CD4-positive, CD25-positive, alpha-beta regulatory T cell (primary cell): ENCODE measurements at regions not wholly inside any gene's neighbourhood (a gene's known extent, or its start where the extent isn't known, plus 50 kb on each side); places are given as distances from the start of the nearest gene placed in this dataset.
"Not testable (repeated sequence)": the region's sequence is repeated elsewhere in the genome, so short reads cannot be mapped to it uniquely, and the experiment has no call there.

ENCODE experiments used
- ATAC-seq, 2 donors: fragments of 150-1000 bp; cut with Tn5 transposase; one replicate each; pipeline ENCODE4 v1.10.0; 2021; ENCODE audit warnings: low read depth in 2 of 2, moderate number of reproducible peaks in 2 of 2, moderate library complexity in 1 of 2
- DNase-seq, 3 donors: peaks; one replicate each; pipeline versions ENCODE4 v3.0.0 to v3.0.0-alpha.2; 2012 to 2022; ENCODE audit warnings: mixed read lengths in 1 of 3
- H3K27ac ChIP-seq: one replicate; pipeline ENCODE4 v1.7.0; 2013; ENCODE audit warnings: mild to moderate bottlenecking, low read length; ENCODE audit not compliant: insufficient read depth, poor library complexity, severe bottlenecking
- H3K27me3 ChIP-seq: one replicate; pipeline ENCODE4 v1.7.0; 2013; ENCODE audit warnings: low read length; ENCODE audit not compliant: control insufficient read depth, insufficient read depth
- H3K36me3 ChIP-seq: one replicate; pipeline ENCODE4 v1.7.0; 2013; ENCODE audit warnings: mild to moderate bottlenecking, low read length, moderate library complexity; ENCODE audit not compliant: control insufficient read depth, insufficient read depth
- H3K4me1 ChIP-seq: 2 replicates; pipeline ENCODE4 v1.7.0; 2013; ENCODE audit warnings: mild to moderate bottlenecking, low read length; ENCODE audit not compliant: insufficient read depth, control insufficient read depth, poor library complexity, severe bottlenecking
- H3K4me3 ChIP-seq: one replicate; pipeline ENCODE4 v1.7.0; 2013; ENCODE audit warnings: low read depth, mild to moderate bottlenecking, low read length, moderate library complexity
- H3K9me3 ChIP-seq, 2 experiments: 1 replicate in 1 of 2; 2 replicates in 1 of 2; pipeline ENCODE4 v1.7.0; 2013; ENCODE audit warnings: low read length in 2 of 2, mild to moderate bottlenecking in 1 of 2, moderate library complexity in 1 of 2; ENCODE audit not compliant: control insufficient read depth in 2 of 2
- H3K27ac Mint-ChIP-seq, 3 donors: one replicate each; pipeline ENCODE4 v1.8.0; 2020 to 2022; ENCODE audit warnings: mild to moderate bottlenecking in 3 of 3, mixed read lengths in 3 of 3, moderate library complexity in 2 of 3
- H3K27me3 Mint-ChIP-seq: one replicate; pipeline ENCODE4 v1.8.0; 2022; ENCODE audit warnings: mild to moderate bottlenecking, mixed read lengths
- H3K36me3 Mint-ChIP-seq: one replicate; pipeline ENCODE4 v1.8.0; 2020; ENCODE audit warnings: mixed read lengths
- H3K4me1 Mint-ChIP-seq, 4 donors: one replicate each; pipeline ENCODE4 v1.8.0; 2020 to 2022; ENCODE audit warnings: mixed read lengths in 4 of 4, mild to moderate bottlenecking in 1 of 4
- H3K4me3 Mint-ChIP-seq, 4 donors: one replicate each; pipeline ENCODE4 v1.8.0; 2020 to 2022; ENCODE audit warnings: mild to moderate bottlenecking in 4 of 4, mixed read lengths in 4 of 4, moderate library complexity in 3 of 4
- H3K9me3 Mint-ChIP-seq, 7 donors: one replicate each; pipeline ENCODE4 v1.8.0; 2020 to 2022; ENCODE audit warnings: mixed read lengths in 7 of 7, mild to moderate bottlenecking in 3 of 7, moderate library complexity in 2 of 7

DNA sequence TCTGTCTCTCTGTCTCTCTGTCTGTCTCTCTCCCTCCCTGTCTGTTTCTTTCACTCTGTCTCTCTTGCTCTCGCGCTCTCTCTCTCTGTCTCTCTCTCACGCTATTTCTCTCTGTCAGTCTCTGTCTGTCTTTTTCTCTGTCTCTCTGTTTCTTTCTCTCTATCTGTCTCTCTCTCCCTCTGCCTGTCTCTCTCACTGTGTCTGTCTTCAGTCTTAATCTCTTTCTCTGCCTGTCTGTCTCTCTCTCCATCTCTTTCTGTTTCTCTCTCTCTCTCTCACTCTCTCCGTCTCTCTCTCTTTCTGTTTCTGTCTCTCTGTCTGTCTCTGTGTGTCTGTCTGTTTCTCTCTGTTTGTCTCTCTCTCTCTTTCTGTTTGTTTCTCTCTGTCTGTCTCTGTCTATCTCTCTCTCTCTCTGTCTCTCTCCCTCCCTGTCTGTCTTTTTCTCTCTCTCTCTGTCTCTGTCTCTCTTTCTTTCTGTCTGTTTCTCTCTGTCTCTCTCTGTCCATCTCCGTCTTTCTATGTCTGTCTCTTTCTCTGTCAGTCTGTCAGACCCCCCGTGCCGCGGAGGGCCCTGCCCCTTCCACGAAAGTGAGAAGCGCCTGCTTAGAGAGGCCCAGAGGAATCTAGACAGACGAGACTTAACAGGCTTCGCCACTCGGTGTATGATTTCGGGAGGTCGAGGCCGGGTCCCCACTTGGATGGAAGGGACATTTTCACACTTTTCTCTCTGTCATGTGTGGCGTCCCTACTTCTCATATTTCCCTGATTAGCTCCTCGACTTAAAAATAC is 346.3 kb upstream of the DEFB115 start:
- H3K9me3 ChIP-seq, result no peaks in the 10 kb centered on the region
- no peak overlapping the region for H3K4me3 ChIP-seq
- H3K36me3 Mint-ChIP-seq, result peaks cover 15% of the 10 kb centered on the region
- ATAC-seq (no peak), DNase-seq (no peak)
- H3K36me3 ChIP-seq, result no peaks in the 10 kb centered on the region
- H3K27ac ChIP-seq, result no peak overlapping the region
- H3K4me1 Mint-ChIP-seq, result peaks cover 0 to 17% (median 0%) of the 10 kb centered on the region in 4 donors
- H3K4me1 ChIP-seq, result no peaks in the 10 kb centered on the region
- peaks cover 11% of the 10 kb centered on the region for H3K27me3 Mint-ChIP-seq
- no peaks in the 10 kb centered on the region for H3K27me3 ChIP-seq
- peak overlapping the region in 1 of 4 donors; percentile 49 for H3K4me3 Mint-ChIP-seq
- peak overlapping the region in 1 of 3 donors; percentile 3 for H3K27ac Mint-ChIP-seq
- H3K9me3 Mint-ChIP-seq, result peaks cover 0 to 42% (median 12%) of the 10 kb centered on the region in 7 donors

DNA sequence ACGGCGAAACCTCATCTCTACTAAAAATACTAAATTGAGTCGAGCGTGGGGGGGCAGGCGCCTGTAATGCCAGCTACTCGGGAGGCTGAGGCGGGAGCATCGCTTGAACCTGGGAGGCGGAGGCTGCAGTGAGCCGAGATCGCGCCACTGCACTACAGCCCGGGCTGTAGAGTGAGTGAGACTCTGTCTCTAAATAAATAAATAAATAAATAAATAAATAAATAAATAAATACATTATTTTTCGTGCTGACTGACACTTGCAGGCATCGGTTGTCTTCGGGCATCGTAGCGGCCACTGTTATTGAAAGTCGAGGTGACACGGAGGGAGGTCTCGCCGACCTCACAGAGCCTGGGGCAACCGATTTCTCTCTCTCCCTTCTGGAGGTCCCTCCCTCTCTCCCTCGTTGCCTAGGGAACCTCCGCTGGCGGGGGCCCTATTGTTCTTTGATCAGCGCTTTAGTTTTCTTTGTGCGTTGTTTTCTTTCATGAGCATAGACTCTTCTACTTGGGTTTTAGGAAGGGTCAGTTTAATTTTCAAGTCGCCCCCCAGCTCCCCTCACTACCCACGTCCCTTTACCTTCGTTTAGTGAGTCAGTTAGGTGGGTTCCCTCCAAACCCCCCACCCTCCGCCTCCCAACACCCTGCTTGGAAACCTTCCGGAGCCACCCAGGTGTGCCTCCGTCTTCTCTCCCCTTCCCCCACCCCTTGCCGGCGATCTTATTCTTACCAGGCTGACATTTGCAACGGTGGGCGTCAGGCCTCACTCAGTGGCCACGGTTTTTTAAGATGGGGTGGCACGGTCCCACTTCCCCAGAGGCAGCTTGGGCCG is 345.4 kb upstream of the DEFB115 start:
- H3K27me3 Mint-ChIP-seq, result peaks cover 11% of the 10 kb centered on the region
- H3K4me3 Mint-ChIP-seq, H3K27ac Mint-ChIP-seq, H3K4me3 ChIP-seq, ATAC-seq, H3K4me1 ChIP-seq, H3K27me3 ChIP-seq, H3K27ac ChIP-seq, H3K9me3 ChIP-seq, DNase-seq, H3K36me3 ChIP-seq: not testable (repeated sequence)
- peaks cover 0 to 17% (median 0%) of the 10 kb centered on the region in 4 donors for H3K4me1 Mint-ChIP-seq
- H3K36me3 Mint-ChIP-seq, result peaks cover 15% of the 10 kb centered on the region
- H3K9me3 Mint-ChIP-seq, result peaks cover 0 to 37% (median 12%) of the 10 kb centered on the region in 7 donors

DNA sequence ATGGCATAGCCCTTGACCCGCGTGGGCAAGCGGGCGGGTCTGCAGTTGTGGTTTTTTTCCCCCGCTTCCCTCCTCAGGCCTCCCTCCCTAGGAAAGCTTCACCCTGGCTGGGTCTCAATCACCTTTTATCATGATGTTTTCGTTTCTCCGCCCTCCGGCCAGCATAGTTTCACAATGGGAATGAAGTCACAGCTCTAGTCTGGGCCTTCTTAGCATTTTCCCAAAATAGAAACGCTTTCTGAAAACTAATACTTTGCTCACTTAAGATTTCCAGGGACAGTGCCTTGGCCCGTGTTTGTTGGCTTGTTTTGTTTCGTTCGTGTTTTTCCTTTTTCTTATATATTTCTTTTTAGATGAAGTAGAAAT is 344.8 kb upstream of the DEFB115 start:
- peaks cover 0 to 36% (median 12%) of the 10 kb centered on the region in 7 donors for H3K9me3 Mint-ChIP-seq
- H3K4me3 Mint-ChIP-seq, H3K9me3 ChIP-seq: not testable (repeated sequence)

DNA sequence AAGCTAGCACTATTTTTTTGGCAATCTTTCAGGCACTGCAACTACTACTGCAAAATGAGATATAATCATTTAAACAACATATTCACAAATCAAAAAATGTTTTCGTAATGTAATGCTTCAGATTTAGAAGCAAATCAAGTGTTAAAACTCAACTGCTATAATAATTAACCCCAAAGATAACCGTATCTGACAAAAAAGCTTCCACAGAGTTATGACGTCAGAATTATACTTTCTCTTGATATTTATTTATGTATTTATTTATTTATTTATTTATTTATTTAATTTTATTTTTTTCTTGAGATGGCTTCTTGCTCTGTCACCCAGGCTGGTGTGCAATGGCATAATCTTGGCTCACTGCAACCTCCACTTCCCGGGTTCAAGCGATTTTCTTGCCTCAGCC is 341.1 kb upstream of the DEFB115 start:
- H3K36me3 ChIP-seq, DNase-seq, ATAC-seq, H3K9me3 ChIP-seq, H3K27ac Mint-ChIP-seq, H3K4me1 ChIP-seq, H3K4me3 ChIP-seq, H3K27ac ChIP-seq, H3K27me3 ChIP-seq, H3K36me3 Mint-ChIP-seq, H3K4me3 Mint-ChIP-seq: not testable (repeated sequence)
- peaks cover 11% of the 10 kb centered on the region for H3K27me3 Mint-ChIP-seq
- H3K9me3 Mint-ChIP-seq, result peaks cover 0 to 28% (median 6%) of the 10 kb centered on the region in 7 donors
- peaks cover 0 to 13% (median 0%) of the 10 kb centered on the region in 4 donors for H3K4me1 Mint-ChIP-seq

More for the DNA sequence above, 344.8 kb upstream of the DEFB115 start:
- H3K27me3 ChIP-seq, H3K27ac Mint-ChIP-seq, H3K27ac ChIP-seq, H3K4me1 ChIP-seq, H3K4me3 ChIP-seq, H3K36me3 ChIP-seq, ATAC-seq, DNase-seq: not testable (repeated sequence)
- Mint-ChIP-seq H3K36me3 (peaks cover 15% of the 10 kb centered on the region), H3K4me1 (peaks cover 0 to 17% (median 0%) of the 10 kb centered on the region in 4 donors), H3K27me3 (peaks cover 11% of the 10 kb centered on the region)

DNA sequence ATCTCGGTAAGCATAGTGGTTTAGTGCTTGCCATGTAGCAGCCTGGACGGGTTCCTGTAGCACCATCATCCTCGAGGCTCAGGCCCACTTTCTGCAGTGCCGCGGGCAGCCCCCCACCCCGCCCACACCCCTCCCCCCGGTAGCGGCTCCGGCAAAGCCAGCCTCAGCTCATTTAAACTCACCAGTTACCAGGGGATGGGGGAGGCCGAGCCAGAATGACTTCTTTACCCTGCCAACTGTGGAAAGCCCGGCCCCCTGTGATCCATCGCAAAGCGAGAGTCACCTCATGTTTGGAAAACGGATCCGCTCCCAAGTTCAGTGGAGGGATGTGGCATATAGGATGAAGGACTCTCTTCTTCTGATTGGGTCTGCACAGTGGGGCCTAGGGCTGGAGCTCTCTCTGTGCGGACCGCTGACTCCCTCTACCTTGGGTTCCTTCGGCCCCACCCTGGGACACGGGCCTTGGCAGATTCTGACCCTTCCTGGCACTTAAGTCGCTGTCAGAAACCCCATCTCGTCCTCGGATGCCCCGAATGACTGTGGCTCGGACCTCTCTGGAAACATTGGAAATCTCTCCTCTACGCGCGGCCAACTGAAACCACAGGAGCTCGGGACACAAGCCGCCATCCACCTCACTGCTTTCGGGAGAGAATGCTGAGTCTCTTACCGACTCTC is 337.8 kb upstream of the DEFB115 start:
- Histone ChIP-seq H3K36me3 (no peaks in the 10 kb centered on the region), H3K27ac (no peak overlapping the region), H3K9me3 (no peaks in the 10 kb centered on the region), H3K4me3 (no peak overlapping the region), H3K27me3 (no peaks in the 10 kb centered on the region), H3K4me1 (no peaks in the 10 kb centered on the region)
- H3K4me3 Mint-ChIP-seq, result peak overlapping the region in 1 of 4 donors; percentile 51
- peaks cover 0 to 20% (median 9%) of the 10 kb centered on the region in 7 donors for H3K9me3 Mint-ChIP-seq
- no peaks in the 10 kb centered on the region for H3K36me3 Mint-ChIP-seq
- ATAC-seq, result no peak
- DNase-seq, result no peak
- no peaks in the 10 kb centered on the region for H3K4me1 Mint-ChIP-seq
- no peaks in the 10 kb centered on the region for H3K27me3 Mint-ChIP-seq
- H3K27ac Mint-ChIP-seq, result peak overlapping the region in 1 of 3 donors; percentile 38

DNA sequence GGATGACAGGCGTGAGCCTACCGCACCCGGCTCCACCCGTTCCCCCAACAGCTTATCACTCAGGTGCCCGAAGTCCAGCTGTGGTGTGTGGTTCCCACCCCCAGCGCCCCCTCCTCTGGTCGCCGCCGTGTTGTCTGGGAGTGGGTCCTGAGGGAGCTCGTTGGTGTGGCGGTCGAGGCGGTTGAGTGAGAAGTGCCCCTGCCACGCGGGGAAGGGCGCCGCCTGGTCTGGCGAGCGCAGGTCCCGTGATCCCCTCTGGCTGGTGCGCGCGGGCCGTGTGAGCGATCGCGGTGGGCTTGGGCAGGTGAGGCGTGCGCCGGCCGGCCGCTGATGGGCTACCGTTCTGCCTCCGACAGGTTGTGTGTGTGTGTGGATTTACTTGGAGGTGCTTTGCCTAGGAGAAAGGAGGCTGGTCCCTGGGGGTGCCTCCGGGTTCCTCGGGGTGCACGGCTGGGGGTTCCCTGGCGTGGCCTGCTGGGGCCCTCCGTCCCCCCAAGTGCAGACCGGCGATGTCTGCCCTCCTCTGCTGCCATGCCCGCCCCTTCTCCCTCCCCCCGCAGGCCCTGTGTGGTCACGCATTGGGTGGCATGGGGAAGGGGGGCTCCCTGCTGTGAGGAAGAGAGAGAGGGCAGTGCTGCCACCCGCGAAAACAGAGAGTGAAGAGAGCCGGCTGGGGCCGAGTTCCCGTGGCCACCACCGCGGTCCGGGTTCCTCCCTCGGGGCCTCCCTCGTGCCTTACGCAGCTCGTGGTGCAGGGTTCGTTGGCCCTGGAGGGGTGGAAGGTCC is 336.0 kb upstream of the DEFB115 start:
- Histone ChIP-seq H3K27me3 (no peaks in the 10 kb centered on the region), H3K27ac (no peak overlapping the region), H3K36me3 (no peaks in the 10 kb centered on the region), H3K4me3 (no peak overlapping the region), H3K9me3 (no peaks in the 10 kb centered on the region), H3K4me1 (no peaks in the 10 kb centered on the region)
- no peak overlapping the region for H3K27ac Mint-ChIP-seq
- H3K4me1 Mint-ChIP-seq, result no peaks in the 10 kb centered on the region
- no peak for DNase-seq
- no peak overlapping the region for H3K4me3 Mint-ChIP-seq
- no peak for ATAC-seq
- H3K36me3 Mint-ChIP-seq, result peaks cover 4% of the 10 kb centered on the region
- no peaks in the 10 kb centered on the region for H3K27me3 Mint-ChIP-seq
- peaks cover 0 to 38% (median 12%) of the 10 kb centered on the region in 7 donors for H3K9me3 Mint-ChIP-seq

DNA sequence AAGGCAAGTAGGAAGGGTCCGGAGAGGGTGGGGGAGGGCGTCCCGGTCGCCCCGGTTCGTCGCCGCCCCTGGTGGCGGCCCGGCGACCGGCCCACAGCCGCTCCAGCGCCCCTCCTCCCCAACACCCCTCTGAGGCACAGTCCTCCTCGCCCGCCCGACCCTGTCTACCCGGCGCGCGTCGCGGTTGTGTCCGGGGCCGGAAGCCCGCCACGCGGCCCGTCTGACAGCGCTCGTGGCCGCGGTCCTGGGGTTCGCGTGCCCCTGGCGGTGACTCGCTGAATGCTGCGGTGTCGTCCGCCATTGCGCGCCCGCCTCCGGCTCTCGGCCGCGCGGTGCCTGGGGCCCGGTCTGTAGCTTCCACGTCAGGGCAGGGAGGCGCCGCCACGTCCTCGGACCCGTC is 335.3 kb upstream of the DEFB115 start:
- H3K27me3 ChIP-seq, result no peaks in the 10 kb centered on the region
- H3K36me3 ChIP-seq, result no peaks in the 10 kb centered on the region
- ATAC-seq (no peak), DNase-seq (no peak)
- Mint-ChIP-seq H3K9me3 (peaks cover 0 to 44% (median 15%) of the 10 kb centered on the region in 7 donors), H3K4me3 (no peak overlapping the region), H3K4me1 (no peaks in the 10 kb centered on the region), H3K36me3 (peaks cover 4% of the 10 kb centered on the region), H3K27me3 (no peaks in the 10 kb centered on the region), H3K27ac (no peak overlapping the region)
- no peak overlapping the region for H3K4me3 ChIP-seq
- no peak overlapping the region for H3K27ac ChIP-seq
- H3K4me1 ChIP-seq, result no peaks in the 10 kb centered on the region
- H3K9me3 ChIP-seq, result no peaks in the 10 kb centered on the region
